ENCODE measurements at regions not wholly inside any gene's neighbourhood (a gene's known extent, or its start where the extent isn't known, plus 50 kb on each side); places are given as distances from the start of the nearest gene placed in this dataset.

- WGBS (ENCODE audit: insufficient coverage, insufficient read length): no CpG with 5 or more reads among the region's 4 CpGs
- no peak for DNase-seq (ENCODE audit: low read depth, low spot score)
- Histone ChIP-seq H3K36me3 (ENCODE audit: control insufficient read depth, insufficient read depth, low read length) (no peaks in the 10 kb centered on the region), H3K27me3 (ENCODE audit: control insufficient read depth, insufficient read depth, low read length) (no peaks in the 10 kb centered on the region), H3K27ac (ENCODE audit: low read length) (no peak overlapping the region), H3K4me3 (ENCODE audit: low read length) (no peak overlapping the region), H3K9me3 (ENCODE audit: control insufficient read depth, insufficient read depth, low read length) (no peaks in the 10 kb centered on the region), H3K4me1 (ENCODE audit: control insufficient read depth, insufficient read depth, low read length) (no peaks in the 10 kb centered on the region)
These were observed 99.2 kb downstream of the SLC41A2 start for GRCh38 chr12:104858611-104859543.

- H3K36me3 ChIP-seq (ENCODE audit: control insufficient read depth, insufficient read depth, low read length): no peaks in the 10 kb centered on the region
- no CpG with 5 or more reads among the region's 3 CpGs for WGBS (ENCODE audit: insufficient coverage, insufficient read length)
- DNase-seq (ENCODE audit: low read depth, low spot score): no peak
These were observed 101.6 kb downstream of the SLC41A2 start for GRCh38 chr12:104856531-104856930.

GRCh38 chr12:104855599-104855998 is 102.5 kb downstream of the SLC41A2 start:
- no CpG with 5 or more reads among the region's 6 CpGs for WGBS (ENCODE audit: insufficient coverage, insufficient read length)
- Histone ChIP-seq H3K27me3 (ENCODE audit: control insufficient read depth, insufficient read depth, low read length) (no peaks in the 10 kb centered on the region), H3K36me3 (ENCODE audit: control insufficient read depth, insufficient read depth, low read length) (no peaks in the 10 kb centered on the region), H3K4me3 (ENCODE audit: low read length) (no peak overlapping the region), H3K27ac (ENCODE audit: low read length) (no peak overlapping the region), H3K4me1 (ENCODE audit: control insufficient read depth, insufficient read depth, low read length) (no peaks in the 10 kb centered on the region), H3K9me3 (ENCODE audit: control insufficient read depth, insufficient read depth, low read length) (no peaks in the 10 kb centered on the region)
- no peak for DNase-seq (ENCODE audit: low read depth, low spot score)

More at GRCh38 chr12:104856531-104856930, 101.6 kb downstream of the SLC41A2 start:
- Histone ChIP-seq H3K27ac (ENCODE audit: low read length) (no peak overlapping the region), H3K9me3 (ENCODE audit: control insufficient read depth, insufficient read depth, low read length) (no peaks in the 10 kb centered on the region), H3K4me1 (ENCODE audit: control insufficient read depth, insufficient read depth, low read length) (no peaks in the 10 kb centered on the region), H3K27me3 (ENCODE audit: control insufficient read depth, insufficient read depth, low read length) (no peaks in the 10 kb centered on the region), H3K4me3 (ENCODE audit: low read length) (no peak overlapping the region)

- Histone ChIP-seq H3K36me3 (ENCODE audit: control insufficient read depth, insufficient read depth, low read length) (no peaks in the 10 kb centered on the region), H3K27ac (ENCODE audit: low read length) (no peak overlapping the region), H3K4me1 (ENCODE audit: control insufficient read depth, insufficient read depth, low read length) (no peaks in the 10 kb centered on the region), H3K9me3 (ENCODE audit: control insufficient read depth, insufficient read depth, low read length) (no peaks in the 10 kb centered on the region), H3K4me3 (ENCODE audit: low read length) (no peak overlapping the region), H3K27me3 (ENCODE audit: control insufficient read depth, insufficient read depth, low read length) (no peaks in the 10 kb centered on the region)
- WGBS (ENCODE audit: insufficient coverage, insufficient read length): no CpG with 5 or more reads among the region's 2 CpGs
- DNase-seq (ENCODE audit: low read depth, low spot score): no peak
These were observed 105.2 kb downstream of the SLC41A2 start for GRCh38 chr12:104852896-104853295.

GRCh38 chr12:104852102-104852501 is 106.0 kb downstream of the SLC41A2 start:
- H3K27me3 ChIP-seq (ENCODE audit: control insufficient read depth, insufficient read depth, low read length): no peaks in the 10 kb centered on the region
- no peaks in the 10 kb centered on the region for H3K36me3 ChIP-seq (ENCODE audit: control insufficient read depth, insufficient read depth, low read length)
- no peak overlapping the region for H3K27ac ChIP-seq (ENCODE audit: low read length)
- H3K4me3 ChIP-seq (ENCODE audit: low read length): no peak overlapping the region
- no CpG with 5 or more reads among the region's 2 CpGs for WGBS (ENCODE audit: insufficient coverage, insufficient read length)
- DNase-seq (ENCODE audit: low read depth, low spot score): no peak
- no peaks in the 10 kb centered on the region for H3K4me1 ChIP-seq (ENCODE audit: control insufficient read depth, insufficient read depth, low read length)
- no peaks in the 10 kb centered on the region for H3K9me3 ChIP-seq (ENCODE audit: control insufficient read depth, insufficient read depth, low read length)

- DNase-seq (ENCODE audit: low read depth, low spot score): no peak
- H3K27me3 ChIP-seq (ENCODE audit: control insufficient read depth, insufficient read depth, low read length): no peaks in the 10 kb centered on the region
- no peaks in the 10 kb centered on the region for H3K36me3 ChIP-seq (ENCODE audit: control insufficient read depth, insufficient read depth, low read length)
- H3K4me3 ChIP-seq (ENCODE audit: low read length): no peak overlapping the region
- H3K9me3 ChIP-seq (ENCODE audit: control insufficient read depth, insufficient read depth, low read length): no peaks in the 10 kb centered on the region
- no peaks in the 10 kb centered on the region for H3K4me1 ChIP-seq (ENCODE audit: control insufficient read depth, insufficient read depth, low read length)
- H3K27ac ChIP-seq (ENCODE audit: low read length): no peak overlapping the region
These were observed 107.3 kb downstream of the SLC41A2 start for GRCh38 chr12:104850781-104851180.

- WGBS (ENCODE audit: insufficient coverage, insufficient read length): no CpG with 5 or more reads among the region's 2 CpGs
- H3K27me3 ChIP-seq (ENCODE audit: control insufficient read depth, insufficient read depth, low read length): no peaks in the 10 kb centered on the region
- DNase-seq (ENCODE audit: low read depth, low spot score): no peak
These were observed 111.9 kb downstream of the SLC41A2 start for GRCh38 chr12:104846056-104846767.

GRCh38 chr12:104844123-104844522 is 114.0 kb downstream of the SLC41A2 start:
- H3K27me3 ChIP-seq (ENCODE audit: control insufficient read depth, insufficient read depth, low read length): no peaks in the 10 kb centered on the region
- H3K9me3 ChIP-seq (ENCODE audit: control insufficient read depth, insufficient read depth, low read length): no peaks in the 10 kb centered on the region
- no peak overlapping the region for H3K4me3 ChIP-seq (ENCODE audit: low read length)
- no peak for DNase-seq (ENCODE audit: low read depth, low spot score)
- no peak overlapping the region for H3K27ac ChIP-seq (ENCODE audit: low read length)
- no peaks in the 10 kb centered on the region for H3K4me1 ChIP-seq (ENCODE audit: control insufficient read depth, insufficient read depth, low read length)
- no peaks in the 10 kb centered on the region for H3K36me3 ChIP-seq (ENCODE audit: control insufficient read depth, insufficient read depth, low read length)
- no CpG with 5 or more reads among the region's 1 CpG for WGBS (ENCODE audit: insufficient coverage, insufficient read length)

More at GRCh38 chr12:104846056-104846767, 111.9 kb downstream of the SLC41A2 start:
- H3K36me3 ChIP-seq (ENCODE audit: control insufficient read depth, insufficient read depth, low read length): no peaks in the 10 kb centered on the region
- no peaks in the 10 kb centered on the region for H3K9me3 ChIP-seq (ENCODE audit: control insufficient read depth, insufficient read depth, low read length)
- no peak overlapping the region for H3K27ac ChIP-seq (ENCODE audit: low read length)
- H3K4me3 ChIP-seq (ENCODE audit: low read length): no peak overlapping the region
- H3K4me1 ChIP-seq (ENCODE audit: control insufficient read depth, insufficient read depth, low read length): no peaks in the 10 kb centered on the region

- Histone ChIP-seq H3K9me3 (ENCODE audit: control insufficient read depth, insufficient read depth, low read length) (no peaks in the 10 kb centered on the region), H3K4me1 (ENCODE audit: control insufficient read depth, insufficient read depth, low read length) (no peaks in the 10 kb centered on the region), H3K27me3 (ENCODE audit: control insufficient read depth, insufficient read depth, low read length) (no peaks in the 10 kb centered on the region), H3K36me3 (ENCODE audit: control insufficient read depth, insufficient read depth, low read length) (no peaks in the 10 kb centered on the region), H3K27ac (ENCODE audit: low read length) (no peak overlapping the region), H3K4me3 (ENCODE audit: low read length) (no peak overlapping the region)
- WGBS (ENCODE audit: insufficient coverage, insufficient read length): no CpG with 5 or more reads among the region's 1 CpG
- DNase-seq (ENCODE audit: low read depth, low spot score): no peak
These were observed 117.8 kb downstream of the SLC41A2 start for GRCh38 chr12:104840262-104840661.

- H3K4me1 ChIP-seq (ENCODE audit: control insufficient read depth, insufficient read depth, low read length): no peaks in the 10 kb centered on the region
- no peak overlapping the region for H3K27ac ChIP-seq (ENCODE audit: low read length)
- no peak overlapping the region for H3K4me3 ChIP-seq (ENCODE audit: low read length)
- H3K9me3 ChIP-seq (ENCODE audit: control insufficient read depth, insufficient read depth, low read length): no peaks in the 10 kb centered on the region
- no peaks in the 10 kb centered on the region for H3K27me3 ChIP-seq (ENCODE audit: control insufficient read depth, insufficient read depth, low read length)
- H3K36me3 ChIP-seq (ENCODE audit: control insufficient read depth, insufficient read depth, low read length): no peaks in the 10 kb centered on the region
- no CpG with 5 or more reads among the region's 2 CpGs for WGBS (ENCODE audit: insufficient coverage, insufficient read length)
- no peak for DNase-seq (ENCODE audit: low read depth, low spot score)
These were observed 122.8 kb downstream of the SLC41A2 start for GRCh38 chr12:104835317-104835716.
